Testis (tissue), 2 donors: ENCODE measurements at regions not wholly inside any gene's neighbourhood (a gene's known extent, or its start where the extent isn't known, plus 50 kb on each side); places are given as distances from the start of the nearest gene placed in this dataset.

Source experiments
- DNase-seq: peaks from one replicate; pipeline ENCODE4 v3.0.0-alpha.2; 2019
- H3K27ac ChIP-seq, 2 donors: fragments of 200-600 bp; sonication (generic); one replicate each; pipeline ENCODE4 v1.5.1; 2019
- H3K27me3 ChIP-seq: fragments of 200-600 bp; sonication (generic); one replicate; pipeline ENCODE4 v1.5.1; 2019
- H3K36me3 ChIP-seq: fragments of 200-600 bp; sonication (generic); one replicate; pipeline ENCODE4 v1.5.1; 2017; ENCODE audit warnings: low read depth; ENCODE audit errors: missing control alignments
- H3K4me1 ChIP-seq: fragments of 200-600 bp; sonication (generic); one replicate; pipeline ENCODE4 v1.5.1; 2019
- H3K4me3 ChIP-seq, 2 donors: fragments of 200-600 bp; sonication (generic); one replicate each; pipeline ENCODE4 v1.5.1; 2017 to 2019
- H3K9me3 ChIP-seq: fragments of 200-600 bp; sonication (generic); one replicate; pipeline ENCODE4 v1.5.1; 2017
- CTCF ChIP-seq, 3 experiments: fragments of 450-650 bp in 2 of 3; fragments of 200-600 bp in 1 of 3; sonication (generic) in 1 of 3; IDR thresholded peaks; one replicate each; pipeline ENCODE4 v1.5.1; 2016 to 2019; ENCODE audit warnings: antibody characterized with exemption in 3 of 3, mild to moderate bottlenecking in 2 of 3, moderate library complexity in 1 of 3
- POLR2A ChIP-seq: fragments of 450-650 bp; IDR thresholded peaks from one replicate; pipeline ENCODE4 v1.6.1; 2017; ENCODE audit warnings: antibody characterized with exemption, mild to moderate bottlenecking, moderate library complexity
- WGBS, 2 donors: methylation state at CpG; one replicate each; pipeline ENCODE4 v1.1.5; 2018; 5-methylcytosine and 5-hydroxymethylcytosine counted together
- intact Hi-C: fragments of 100-400 bp; cut with DNase I; formaldehyde crosslinking; loops from one replicate; pipeline ENCODE4 v1.15.1; 2023; ENCODE audit warnings: low total_unique reads

GRCh38 chr5:42301349-42301748 lies 121.9 kb upstream of the GHR start:
- Histone ChIP-seq H3K4me3 (no peak overlapping the region), H3K9me3 (no peaks in the 10 kb centered on the region), H3K27me3 (no peaks in the 10 kb centered on the region), H3K4me1 (no peaks in the 10 kb centered on the region), H3K36me3 (no peaks in the 10 kb centered on the region), H3K27ac (no peak overlapping the region)
- 91% methylated on average over 4 of the region's 4 CpGs for WGBS, 2 donors
- intact Hi-C loops, result no loop called here
- TF ChIP-seq POLR2A (no peak), CTCF (IDR thresholded peaks at IDR 0.05) (no peak)
- no peak for DNase-seq

- no peak for DNase-seq
- intact Hi-C loops, result no loop called here
- Histone ChIP-seq H3K4me3 (no peak overlapping the region), H3K27ac (no peak overlapping the region), H3K36me3 (no peaks in the 10 kb centered on the region), H3K4me1 (no peaks in the 10 kb centered on the region), H3K27me3 (no peaks in the 10 kb centered on the region), H3K9me3 (no peaks in the 10 kb centered on the region)
- WGBS, 2 donors, result 84 to 97% methylated on average over 1 of the region's 1 CpG
- TF ChIP-seq CTCF (IDR thresholded peaks at IDR 0.05) (no peak), POLR2A (no peak)
Measured at GRCh38 chr5:42302186-42302585, 121.1 kb upstream of the GHR start.

- no peak for DNase-seq
- WGBS, 2 donors, result 50 to 78% methylated on average over 1 of the region's 1 CpG
- Histone ChIP-seq H3K27ac (no peak overlapping the region), H3K27me3 (no peaks in the 10 kb centered on the region), H3K36me3 (no peaks in the 10 kb centered on the region), H3K4me3 (no peak overlapping the region), H3K4me1 (no peaks in the 10 kb centered on the region), H3K9me3 (no peaks in the 10 kb centered on the region)
- intact Hi-C loops, result no loop called here
- TF ChIP-seq POLR2A, result no peak
- TF ChIP-seq CTCF (IDR thresholded peaks at IDR 0.05), result no peak
Measured at GRCh38 chr5:42306287-42306686, 117.0 kb upstream of the GHR start.

- no peaks in the 10 kb centered on the region for H3K9me3 ChIP-seq
Measured at GRCh38 chr5:42309865-42310264, 113.4 kb upstream of the GHR start.

More at GRCh38 chr5:42309865-42310264, 113.4 kb upstream of the GHR start:
- Histone ChIP-seq H3K4me3 (no peak overlapping the region), H3K27ac (no peak overlapping the region), H3K4me1 (no peaks in the 10 kb centered on the region), H3K27me3 (no peaks in the 10 kb centered on the region), H3K36me3 (no peaks in the 10 kb centered on the region)
- TF ChIP-seq POLR2A (no peak), CTCF (IDR thresholded peaks at IDR 0.05) (no peak)
- DNase-seq, result no peak
- intact Hi-C loops, result no loop called here
